ENCODE measurements at regions not wholly inside any gene's neighbourhood (a gene's known extent, or its start where the extent isn't known, plus 50 kb on each side); places are given as distances from the start of the nearest gene placed in this dataset.

DNA sequence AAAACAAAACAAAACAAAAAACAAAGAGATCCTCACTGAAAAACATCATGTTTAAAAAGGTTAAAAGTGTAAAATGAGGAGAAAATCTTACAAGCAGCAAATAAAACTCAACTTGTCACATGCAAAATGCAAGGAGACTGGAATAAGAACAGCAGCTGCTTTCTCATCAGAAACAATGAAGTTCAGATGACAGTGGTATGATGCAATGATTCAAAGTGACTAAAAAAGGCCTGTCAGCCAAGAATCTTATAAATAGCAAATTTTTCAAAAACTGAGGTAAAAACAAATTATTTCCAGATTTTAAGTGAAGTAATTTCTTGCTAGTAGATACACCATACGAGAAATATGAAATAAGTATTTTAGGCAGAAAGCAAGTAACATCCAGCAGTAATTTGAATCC, 68.6 kb upstream of the EPHA3 start:
- TF ChIP-seq POLR2AphosphoS5 (IDR thresholded peaks at IDR 0.05; ENCODE audit: borderline replicate concordance, low read depth, low read length) (no peak), EZH2 (IDR thresholded peaks at IDR 0.05) (no peak), FOXP2 (optimal IDR thresholded peaks at IDR 0.05; ENCODE audit: control extremely low read depth, extremely low read length, insufficient read depth) (no peak)

Data from SK-N-MC (cell line).